ENCODE measurements at regions not wholly inside any gene's neighbourhood (a gene's known extent, or its start where the extent isn't known, plus 50 kb on each side); places are given as distances from the start of the nearest gene placed in this dataset.

DNA sequence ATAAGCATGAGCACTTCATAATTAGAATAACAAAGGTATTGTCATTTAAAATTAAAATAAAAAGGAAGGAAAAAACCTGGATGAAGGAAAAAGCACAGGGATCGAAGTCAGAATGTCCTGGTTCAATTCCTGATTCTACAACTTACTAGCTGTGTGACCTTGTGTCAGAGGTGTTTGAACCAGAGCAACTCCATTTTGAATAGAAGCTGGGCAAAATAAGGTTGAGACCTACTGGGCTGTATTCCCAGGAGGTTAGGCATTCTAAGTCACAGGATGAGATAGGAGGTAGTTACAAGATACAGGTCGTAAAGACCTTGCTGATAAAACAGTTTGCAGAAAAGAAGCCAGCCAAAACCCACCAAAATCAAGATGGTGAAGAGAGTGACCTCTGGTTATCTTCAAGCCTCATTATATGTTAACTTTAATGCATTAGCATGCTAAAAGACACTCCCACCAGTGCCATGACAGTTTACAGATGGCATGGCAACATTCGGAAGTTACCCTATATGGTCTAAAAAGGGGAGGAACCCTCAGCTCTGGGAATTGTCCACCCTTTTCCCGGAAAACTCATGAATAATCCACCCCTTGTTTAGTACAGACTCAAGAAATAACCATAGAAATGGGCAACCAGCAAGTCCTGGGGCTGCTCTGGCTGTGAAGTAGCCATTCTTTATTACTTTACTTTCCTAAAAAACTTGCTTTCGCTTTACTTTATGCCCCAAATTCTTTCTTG is 412.7 kb downstream of the PIK3R1 start:
- Histone ChIP-seq H3K27me3 (no peaks in the 10 kb centered on the region), H3K9me3 (no peaks in the 10 kb centered on the region), H3K4me1 (no peaks in the 10 kb centered on the region), H3K27ac (no peak overlapping the region), H3K36me3 (replicated peaks in 1 of 2; ENCODE audit: insufficient read depth in 1 of 2, low read depth in 2 of 2) (no peaks in the 10 kb centered on the region), H3K4me3 (no peak overlapping the region)
- WGBS, 2 donors = 70 to 75% methylated on average over 5 of the region's 5 CpGs
- no peak for ATAC-seq
- TF ChIP-seq, protein P1, sequence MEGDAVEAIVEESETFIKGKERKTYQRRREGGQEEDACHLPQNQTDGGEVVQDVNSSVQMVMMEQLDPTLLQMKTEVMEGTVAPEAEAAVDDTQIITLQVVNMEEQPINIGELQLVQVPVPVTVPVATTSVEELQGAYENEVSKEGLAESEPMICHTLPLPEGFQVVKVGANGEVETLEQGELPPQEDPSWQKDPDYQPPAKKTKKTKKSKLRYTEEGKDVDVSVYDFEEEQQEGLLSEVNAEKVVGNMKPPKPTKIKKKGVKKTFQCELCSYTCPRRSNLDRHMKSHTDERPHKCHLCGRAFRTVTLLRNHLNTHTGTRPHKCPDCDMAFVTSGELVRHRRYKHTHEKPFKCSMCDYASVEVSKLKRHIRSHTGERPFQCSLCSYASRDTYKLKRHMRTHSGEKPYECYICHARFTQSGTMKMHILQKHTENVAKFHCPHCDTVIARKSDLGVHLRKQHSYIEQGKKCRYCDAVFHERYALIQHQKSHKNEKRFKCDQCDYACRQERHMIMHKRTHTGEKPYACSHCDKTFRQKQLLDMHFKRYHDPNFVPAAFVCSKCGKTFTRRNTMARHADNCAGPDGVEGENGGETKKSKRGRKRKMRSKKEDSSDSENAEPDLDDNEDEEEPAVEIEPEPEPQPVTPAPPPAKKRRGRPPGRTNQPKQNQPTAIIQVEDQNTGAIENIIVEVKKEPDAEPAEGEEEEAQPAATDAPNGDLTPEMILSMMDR (IDR thresholded peaks at IDR 0.05) = no peak
- no peak for TF ChIP-seq POLR2A (IDR thresholded peaks at IDR 0.05)
- intact Hi-C loops (cut with DNase I) = no loop called here
- no peak for DNase-seq

DNA sequence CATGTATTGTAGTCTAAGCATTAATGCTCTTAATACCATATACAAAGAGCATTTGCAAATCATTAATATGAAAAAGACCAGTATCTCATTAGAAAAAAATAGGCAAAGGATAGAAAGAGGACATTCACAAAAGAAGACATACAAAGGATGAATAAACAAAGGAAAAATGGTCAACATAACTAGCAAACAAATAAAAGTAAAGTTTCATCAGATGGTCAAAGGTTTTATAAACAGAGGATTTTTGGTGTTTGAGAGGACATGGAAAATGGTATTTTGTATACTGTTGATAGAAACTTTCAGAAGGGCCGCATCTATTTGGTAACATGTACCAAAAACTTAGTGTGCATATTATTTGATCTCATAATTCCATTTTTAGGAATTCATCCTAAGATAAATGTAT is 414.8 kb downstream of the PIK3R1 start:
- Histone ChIP-seq H3K36me3 (replicated peaks in 1 of 2; ENCODE audit: insufficient read depth in 1 of 2, low read depth in 2 of 2) (no peaks in the 10 kb centered on the region), H3K27me3 (no peaks in the 10 kb centered on the region), H3K4me3 (no peak overlapping the region), H3K4me1 (no peaks in the 10 kb centered on the region), H3K27ac (no peak overlapping the region), H3K9me3 (no peaks in the 10 kb centered on the region)
- intact Hi-C loops (cut with DNase I) = no loop called here
- ATAC-seq (no peak), DNase-seq (no peak)
- TF ChIP-seq, protein P1 (IDR thresholded peaks at IDR 0.05) = no peak
- no peak for TF ChIP-seq POLR2A (IDR thresholded peaks at IDR 0.05)
- 88 to 90% methylated on average over 1 of the region's 1 CpG for WGBS, 2 donors

DNA sequence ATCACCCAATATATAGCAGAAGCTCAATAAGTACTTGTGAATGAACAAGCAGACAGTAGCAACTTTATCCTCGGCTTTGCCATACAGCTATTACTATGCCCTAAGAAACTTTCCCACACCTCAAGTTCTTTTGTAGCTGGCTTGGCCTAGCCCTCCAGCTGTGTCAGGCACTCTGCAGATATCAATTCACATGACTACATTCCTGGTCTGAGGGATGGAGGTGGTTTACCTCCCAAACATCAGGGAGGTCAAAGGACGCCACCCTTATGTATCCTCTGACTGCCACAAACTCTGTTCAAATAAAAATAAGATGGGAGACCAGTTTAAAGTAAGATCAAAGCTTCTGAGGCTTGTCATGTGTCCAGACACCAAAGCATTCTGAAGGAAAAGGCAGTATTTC is 416.3 kb downstream of the PIK3R1 start:
- Histone ChIP-seq H3K9me3 (no peaks in the 10 kb centered on the region), H3K27me3 (no peaks in the 10 kb centered on the region), H3K4me1 (no peaks in the 10 kb centered on the region)

DNA sequence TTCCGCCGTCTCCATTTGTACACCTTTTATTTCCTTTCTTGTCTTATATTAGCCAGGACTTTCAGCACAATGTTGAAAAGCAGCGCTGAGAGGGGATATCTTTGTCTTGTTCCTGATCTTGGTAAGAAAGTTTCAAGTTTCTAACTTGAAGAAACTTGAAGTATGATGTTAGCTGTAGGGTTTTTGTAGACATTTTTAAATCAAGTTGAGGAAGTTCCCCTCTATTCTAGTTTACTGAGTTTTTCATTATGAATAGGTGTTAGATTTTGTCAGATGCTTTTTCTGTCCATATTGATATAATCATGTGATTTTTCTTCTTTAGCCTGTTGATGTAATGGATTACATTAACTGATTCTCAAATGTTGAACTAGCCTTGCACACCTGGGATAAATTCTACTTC is 425.7 kb downstream of the PIK3R1 start:
- Histone ChIP-seq H3K4me3 (no peak overlapping the region), H3K36me3 (replicated peaks in 1 of 2; ENCODE audit: insufficient read depth in 1 of 2, low read depth in 2 of 2) (no peaks in the 10 kb centered on the region), H3K27me3 (no peaks in the 10 kb centered on the region), H3K27ac (no peak overlapping the region), H3K9me3 (no peaks in the 10 kb centered on the region), H3K4me1 (no peaks in the 10 kb centered on the region)
- no peak for TF ChIP-seq POLR2A (IDR thresholded peaks at IDR 0.05)
- TF ChIP-seq, protein P1 (IDR thresholded peaks at IDR 0.05) = no peak
- WGBS, 2 donors = 73 to 85% methylated on average over 3 of the region's 3 CpGs
- no peak for DNase-seq
- no peak for ATAC-seq
- intact Hi-C loops (cut with DNase I) = no loop called here

More for the DNA sequence above, 416.3 kb downstream of the PIK3R1 start:
- Histone ChIP-seq H3K36me3 (replicated peaks in 1 of 2; ENCODE audit: insufficient read depth in 1 of 2, low read depth in 2 of 2) (no peaks in the 10 kb centered on the region), H3K4me3 (no peak overlapping the region), H3K27ac (no peak overlapping the region)
- 81 to 87% methylated on average over 2 of the region's 2 CpGs for WGBS, 2 donors
- ATAC-seq (no peak), DNase-seq (no peak)
- intact Hi-C loops (cut with DNase I) = no loop called here
- no peak for TF ChIP-seq POLR2A (IDR thresholded peaks at IDR 0.05)
- TF ChIP-seq, protein P1 (IDR thresholded peaks at IDR 0.05) = no peak

DNA sequence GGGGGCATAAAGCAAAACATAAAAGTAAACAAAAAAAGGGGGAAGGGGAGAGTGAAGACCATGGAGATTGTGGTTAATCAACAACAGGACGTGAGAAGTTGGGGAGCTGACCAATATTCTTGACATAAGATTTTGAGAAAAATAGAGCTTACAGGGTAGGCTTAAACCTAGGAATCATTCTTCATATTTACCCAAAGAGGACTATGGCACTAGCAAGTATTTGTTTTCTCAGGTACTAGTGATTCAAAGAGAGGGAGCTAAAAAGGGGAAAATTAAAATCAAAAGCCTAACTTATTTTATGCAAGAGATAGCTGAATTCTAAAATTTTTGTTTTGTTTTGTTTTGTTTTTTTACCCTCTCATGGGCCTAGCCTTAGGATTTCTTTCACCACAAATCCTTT is 427.5 kb downstream of the PIK3R1 start:
- no peaks in the 10 kb centered on the region for H3K4me1 ChIP-seq
- H3K27ac ChIP-seq = no peak overlapping the region
- no peaks in the 10 kb centered on the region for H3K27me3 ChIP-seq
- TF ChIP-seq, protein P1 (IDR thresholded peaks at IDR 0.05) = no peak
- no peak for TF ChIP-seq POLR2A (IDR thresholded peaks at IDR 0.05)
- DNase-seq (no peak), ATAC-seq (no peak)
- no peaks in the 10 kb centered on the region for H3K9me3 ChIP-seq
- no peak overlapping the region for H3K4me3 ChIP-seq
- intact Hi-C loops (cut with DNase I) = no loop called here
- H3K36me3 ChIP-seq (replicated peaks in 1 of 2; ENCODE audit: insufficient read depth in 1 of 2, low read depth in 2 of 2) = no peaks in the 10 kb centered on the region
- 0% methylated on average over 1 of the region's 1 CpG for WGBS, 2 donors
